ENCODE measurements at regions not wholly inside any gene's neighbourhood (a gene's known extent, or its start where the extent isn't known, plus 50 kb on each side); places are given as distances from the start of the nearest gene placed in this dataset.

DNA sequence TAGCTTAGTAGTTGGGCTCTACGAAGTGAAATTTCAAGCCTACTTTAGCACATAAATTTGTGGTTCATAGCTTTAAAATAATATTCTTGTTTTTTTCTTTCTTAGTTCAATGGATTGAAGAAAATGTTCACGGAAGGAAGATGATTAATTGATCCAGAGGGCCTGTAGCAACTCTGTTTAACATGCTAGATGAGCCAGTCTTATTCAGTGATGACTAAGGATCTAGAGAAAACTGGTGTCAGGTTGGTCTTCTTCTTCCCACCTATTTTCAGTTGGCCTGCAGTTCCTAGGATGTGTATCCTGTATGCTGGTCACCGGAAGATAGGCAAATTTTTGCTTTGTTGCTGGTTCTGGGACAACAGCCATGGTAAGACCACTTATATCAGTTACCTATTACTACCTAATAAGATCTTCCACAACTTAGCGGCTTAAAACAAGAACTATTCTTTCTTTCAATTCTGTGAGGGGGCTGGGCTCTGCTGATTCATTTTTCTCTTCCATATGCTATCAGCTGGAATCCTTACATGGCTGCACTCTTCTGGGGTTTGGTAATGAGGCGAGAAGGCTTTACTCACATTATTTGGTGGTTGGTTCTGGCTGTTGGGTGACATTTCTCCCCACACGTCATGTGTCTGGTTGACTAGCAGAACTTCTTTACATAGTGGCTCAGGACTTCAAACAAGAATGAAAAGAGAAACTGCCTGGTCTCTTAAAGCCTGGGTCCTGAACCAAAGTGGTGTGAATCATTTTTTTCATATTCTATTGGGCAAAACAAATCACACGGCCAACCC is 182.7 kb upstream of the ACTBL2 start:
- TF ChIP-seq, protein P1, sequence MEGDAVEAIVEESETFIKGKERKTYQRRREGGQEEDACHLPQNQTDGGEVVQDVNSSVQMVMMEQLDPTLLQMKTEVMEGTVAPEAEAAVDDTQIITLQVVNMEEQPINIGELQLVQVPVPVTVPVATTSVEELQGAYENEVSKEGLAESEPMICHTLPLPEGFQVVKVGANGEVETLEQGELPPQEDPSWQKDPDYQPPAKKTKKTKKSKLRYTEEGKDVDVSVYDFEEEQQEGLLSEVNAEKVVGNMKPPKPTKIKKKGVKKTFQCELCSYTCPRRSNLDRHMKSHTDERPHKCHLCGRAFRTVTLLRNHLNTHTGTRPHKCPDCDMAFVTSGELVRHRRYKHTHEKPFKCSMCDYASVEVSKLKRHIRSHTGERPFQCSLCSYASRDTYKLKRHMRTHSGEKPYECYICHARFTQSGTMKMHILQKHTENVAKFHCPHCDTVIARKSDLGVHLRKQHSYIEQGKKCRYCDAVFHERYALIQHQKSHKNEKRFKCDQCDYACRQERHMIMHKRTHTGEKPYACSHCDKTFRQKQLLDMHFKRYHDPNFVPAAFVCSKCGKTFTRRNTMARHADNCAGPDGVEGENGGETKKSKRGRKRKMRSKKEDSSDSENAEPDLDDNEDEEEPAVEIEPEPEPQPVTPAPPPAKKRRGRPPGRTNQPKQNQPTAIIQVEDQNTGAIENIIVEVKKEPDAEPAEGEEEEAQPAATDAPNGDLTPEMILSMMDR (IDR thresholded peaks at IDR 0.05) = no peak
- no peak for TF ChIP-seq ZFX (IDR thresholded peaks at IDR 0.05; ENCODE audit: borderline replicate concordance)

Data from 22Rv1 (cell line).